Lower leg skin (tissue), 3 donors: ENCODE measurements at regions not wholly inside any gene's neighbourhood (a gene's known extent, or its start where the extent isn't known, plus 50 kb on each side); places are given as distances from the start of the nearest gene placed in this dataset.

Source experiments
- POLR2A ChIP-seq, 2 donors: fragments of 450-650 bp; IDR thresholded peaks; one replicate each; pipeline ENCODE4 v1.6.1; 2016 to 2017; ENCODE audit warnings: antibody characterized with exemption in 2 of 2, mild to moderate bottlenecking in 1 of 2, moderate library complexity in 1 of 2
- TF ChIP-seq, protein P1 (sequence below), 3 donors: fragments of 450-650 bp; IDR thresholded peaks; one replicate each; pipeline ENCODE4 v1.5.1; 2016; ENCODE audit warnings: antibody characterized with exemption in 3 of 3, mild to moderate bottlenecking in 3 of 3, moderate library complexity in 2 of 3

- TF ChIP-seq, protein P1, sequence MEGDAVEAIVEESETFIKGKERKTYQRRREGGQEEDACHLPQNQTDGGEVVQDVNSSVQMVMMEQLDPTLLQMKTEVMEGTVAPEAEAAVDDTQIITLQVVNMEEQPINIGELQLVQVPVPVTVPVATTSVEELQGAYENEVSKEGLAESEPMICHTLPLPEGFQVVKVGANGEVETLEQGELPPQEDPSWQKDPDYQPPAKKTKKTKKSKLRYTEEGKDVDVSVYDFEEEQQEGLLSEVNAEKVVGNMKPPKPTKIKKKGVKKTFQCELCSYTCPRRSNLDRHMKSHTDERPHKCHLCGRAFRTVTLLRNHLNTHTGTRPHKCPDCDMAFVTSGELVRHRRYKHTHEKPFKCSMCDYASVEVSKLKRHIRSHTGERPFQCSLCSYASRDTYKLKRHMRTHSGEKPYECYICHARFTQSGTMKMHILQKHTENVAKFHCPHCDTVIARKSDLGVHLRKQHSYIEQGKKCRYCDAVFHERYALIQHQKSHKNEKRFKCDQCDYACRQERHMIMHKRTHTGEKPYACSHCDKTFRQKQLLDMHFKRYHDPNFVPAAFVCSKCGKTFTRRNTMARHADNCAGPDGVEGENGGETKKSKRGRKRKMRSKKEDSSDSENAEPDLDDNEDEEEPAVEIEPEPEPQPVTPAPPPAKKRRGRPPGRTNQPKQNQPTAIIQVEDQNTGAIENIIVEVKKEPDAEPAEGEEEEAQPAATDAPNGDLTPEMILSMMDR (IDR thresholded peaks at IDR 0.05): no peak
- TF ChIP-seq POLR2A (IDR thresholded peaks at IDR 0.05): no peak
These were observed 71.3 kb upstream of the PPM1B start for GRCh38 chr2:44097322-44097907.
